ENCODE measurements at regions not wholly inside any gene's neighbourhood (a gene's known extent, or its start where the extent isn't known, plus 50 kb on each side); places are given as distances from the start of the nearest gene placed in this dataset.
A peak's percentile ranks its signal among the peaks of the same experiment; 100 is the strongest.

- no peak overlapping the region for H3K27ac Mint-ChIP-seq
Measured at GRCh38 chr1:98480271-98480670, 181.2 kb upstream of the SNX7 start.

GRCh38 chr1:98478121-98478520 is 183.4 kb upstream of the SNX7 start:
- no peak for DNase-seq (ENCODE audit: low spot score in 2 of 2, unreplicated experiment in 2 of 2)
- no peak overlapping the region for H3K4me3 Mint-ChIP-seq
- no peaks in the 10 kb centered on the region for H3K27me3 Mint-ChIP-seq (ENCODE audit: low read depth)
- peaks cover under 1% of the 10 kb centered on the region for H3K9me3 Mint-ChIP-seq
- H3K4me1 Mint-ChIP-seq, result peaks cover 16% of the 10 kb centered on the region
- no peaks in the 10 kb centered on the region for H3K36me3 Mint-ChIP-seq
- TF ChIP-seq, protein P1, sequence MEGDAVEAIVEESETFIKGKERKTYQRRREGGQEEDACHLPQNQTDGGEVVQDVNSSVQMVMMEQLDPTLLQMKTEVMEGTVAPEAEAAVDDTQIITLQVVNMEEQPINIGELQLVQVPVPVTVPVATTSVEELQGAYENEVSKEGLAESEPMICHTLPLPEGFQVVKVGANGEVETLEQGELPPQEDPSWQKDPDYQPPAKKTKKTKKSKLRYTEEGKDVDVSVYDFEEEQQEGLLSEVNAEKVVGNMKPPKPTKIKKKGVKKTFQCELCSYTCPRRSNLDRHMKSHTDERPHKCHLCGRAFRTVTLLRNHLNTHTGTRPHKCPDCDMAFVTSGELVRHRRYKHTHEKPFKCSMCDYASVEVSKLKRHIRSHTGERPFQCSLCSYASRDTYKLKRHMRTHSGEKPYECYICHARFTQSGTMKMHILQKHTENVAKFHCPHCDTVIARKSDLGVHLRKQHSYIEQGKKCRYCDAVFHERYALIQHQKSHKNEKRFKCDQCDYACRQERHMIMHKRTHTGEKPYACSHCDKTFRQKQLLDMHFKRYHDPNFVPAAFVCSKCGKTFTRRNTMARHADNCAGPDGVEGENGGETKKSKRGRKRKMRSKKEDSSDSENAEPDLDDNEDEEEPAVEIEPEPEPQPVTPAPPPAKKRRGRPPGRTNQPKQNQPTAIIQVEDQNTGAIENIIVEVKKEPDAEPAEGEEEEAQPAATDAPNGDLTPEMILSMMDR (IDR thresholded peaks at IDR 0.05; ENCODE audit: unreplicated experiment), result no peak
- H3K27ac Mint-ChIP-seq, result peak overlapping the region; percentile 32

More at GRCh38 chr1:98480271-98480670, 181.2 kb upstream of the SNX7 start:
- TF ChIP-seq, protein P1 (IDR thresholded peaks at IDR 0.05; ENCODE audit: unreplicated experiment), result no peak
- peaks cover 5% of the 10 kb centered on the region for H3K9me3 Mint-ChIP-seq
- H3K27me3 Mint-ChIP-seq (ENCODE audit: low read depth), result no peaks in the 10 kb centered on the region
- H3K4me3 Mint-ChIP-seq, result no peak overlapping the region
- H3K4me1 Mint-ChIP-seq, result peaks cover 16% of the 10 kb centered on the region
- no peak for DNase-seq (ENCODE audit: low spot score in 2 of 2, unreplicated experiment in 2 of 2)
- H3K36me3 Mint-ChIP-seq, result no peaks in the 10 kb centered on the region

- Mint-ChIP-seq H3K27ac (no peak overlapping the region), H3K36me3 (no peaks in the 10 kb centered on the region), H3K27me3 (ENCODE audit: low read depth) (no peaks in the 10 kb centered on the region), H3K4me3 (no peak overlapping the region), H3K4me1 (peaks cover 6% of the 10 kb centered on the region), H3K9me3 (no peaks in the 10 kb centered on the region)
- TF ChIP-seq, protein P1 (IDR thresholded peaks at IDR 0.05; ENCODE audit: unreplicated experiment), result no peak
- DNase-seq (ENCODE audit: low spot score in 2 of 2, unreplicated experiment in 2 of 2), result no peak
Measured at GRCh38 chr1:98472878-98473277, 188.6 kb upstream of the SNX7 start.

DNA sequence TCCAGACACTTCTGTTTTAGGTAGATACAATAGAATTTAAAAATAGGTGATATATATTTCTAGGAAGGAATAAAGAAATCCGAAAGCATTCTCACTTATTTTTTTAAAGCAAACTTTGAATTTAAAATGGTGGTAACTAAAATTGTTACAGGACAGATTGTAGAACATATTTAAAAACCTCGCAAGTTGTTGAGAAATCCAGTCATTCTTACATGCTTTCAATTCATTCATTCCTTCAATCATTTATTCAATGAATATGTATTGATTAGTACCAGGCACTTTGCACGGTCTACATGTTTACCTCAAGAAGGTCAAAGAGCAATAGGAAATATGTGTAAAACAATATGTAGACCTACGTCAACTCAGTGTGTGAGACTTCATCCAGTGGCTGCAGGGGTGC is 189.9 kb upstream of the SNX7 start:
- Mint-ChIP-seq H3K27ac (no peak overlapping the region), H3K4me3 (no peak overlapping the region), H3K36me3 (no peaks in the 10 kb centered on the region), H3K4me1 (peaks cover 9% of the 10 kb centered on the region), H3K9me3 (no peaks in the 10 kb centered on the region), H3K27me3 (ENCODE audit: low read depth) (no peaks in the 10 kb centered on the region)
- no peak for DNase-seq (ENCODE audit: low spot score in 2 of 2, unreplicated experiment in 2 of 2)
- TF ChIP-seq, protein P1 (IDR thresholded peaks at IDR 0.05; ENCODE audit: unreplicated experiment), result no peak

GRCh38 chr1:98468111-98468717 is 193.3 kb upstream of the SNX7 start:
- Mint-ChIP-seq H3K27ac (no peak overlapping the region), H3K4me1 (peaks cover 23% of the 10 kb centered on the region), H3K4me3 (no peak overlapping the region), H3K36me3 (no peaks in the 10 kb centered on the region), H3K9me3 (no peaks in the 10 kb centered on the region), H3K27me3 (ENCODE audit: low read depth) (no peaks in the 10 kb centered on the region)
- TF ChIP-seq, protein P1 (IDR thresholded peaks at IDR 0.05; ENCODE audit: unreplicated experiment), result peak; percentile 59
- DNase-seq (ENCODE audit: low spot score in 2 of 2, unreplicated experiment in 2 of 2), result no peak

DNA sequence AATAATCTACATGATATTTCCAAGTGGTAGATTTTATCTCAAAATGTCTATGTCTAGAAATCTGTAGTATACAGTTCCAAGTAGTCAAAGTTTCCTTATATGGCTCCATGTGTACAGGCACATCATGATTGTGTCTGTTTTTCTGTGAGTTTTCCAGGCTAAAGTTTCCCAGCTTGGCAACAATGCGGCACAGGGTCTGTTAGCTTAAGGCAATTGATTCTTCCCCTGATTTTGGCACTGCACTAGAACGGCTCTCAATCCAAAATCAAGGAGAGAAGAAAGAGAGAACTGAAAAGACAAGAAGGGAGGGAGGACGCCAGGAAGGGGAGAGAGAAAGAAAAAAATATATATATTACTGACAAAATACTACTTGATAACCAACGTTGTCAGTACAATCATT is 193.9 kb upstream of the SNX7 start:
- H3K4me1 Mint-ChIP-seq, result peaks cover 28% of the 10 kb centered on the region
- H3K27ac Mint-ChIP-seq, result no peak overlapping the region
- H3K27me3 Mint-ChIP-seq (ENCODE audit: low read depth), result no peaks in the 10 kb centered on the region
- H3K4me3 Mint-ChIP-seq, result peak overlapping the region; percentile 38
- H3K36me3 Mint-ChIP-seq, result no peaks in the 10 kb centered on the region
- no peak for DNase-seq (ENCODE audit: low spot score in 2 of 2, unreplicated experiment in 2 of 2)
- H3K9me3 Mint-ChIP-seq, result no peaks in the 10 kb centered on the region
- TF ChIP-seq, protein P1 (IDR thresholded peaks at IDR 0.05; ENCODE audit: unreplicated experiment), result no peak

All from mesothelial cell of epicardium (in vitro differentiated cells).